GM19438 (cell line): ENCODE measurements at regions not wholly inside any gene's neighbourhood (a gene's known extent, or its start where the extent isn't known, plus 50 kb on each side); places are given as distances from the start of the nearest gene placed in this dataset.
"Not testable (repeated sequence)": the region's sequence is repeated elsewhere in the genome, so short reads cannot be mapped to it uniquely, and the experiment has no call there.

ENCODE experiments used
- ATAC-seq: cut with Tn5 transposase; IDR thresholded peaks from one replicate; pipeline ENCODE4 v1.9.1; 2021; ENCODE audit warnings: low read depth; ENCODE audit not compliant: unreplicated experiment

GRCh38 chr6:10184371-10185227, 230.3 kb downstream of the TFAP2A start:
- no peak for ATAC-seq

- no peak for ATAC-seq
Observed at GRCh38 chr6:10180138-10181074, 234.5 kb downstream of the TFAP2A start.

DNA sequence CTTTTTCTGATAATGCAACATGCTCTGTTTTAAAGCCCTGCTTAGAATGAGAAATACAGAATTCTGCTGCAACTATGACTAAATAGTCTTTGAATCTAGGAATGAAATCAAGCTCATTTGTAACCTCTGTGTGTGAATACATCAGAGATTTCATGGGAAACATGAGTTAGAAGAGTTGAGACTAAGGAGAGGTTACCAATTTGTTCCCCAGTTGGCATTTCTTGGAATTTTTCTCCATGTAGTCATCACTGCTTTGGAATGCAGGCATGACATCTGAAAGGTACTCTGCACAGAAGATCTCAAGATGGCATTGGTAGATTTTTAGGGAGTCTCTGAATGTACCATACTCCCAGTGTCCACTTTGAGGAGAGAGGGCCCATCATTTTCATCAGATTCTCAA, 237.2 kb downstream of the TFAP2A start:
- ATAC-seq = no peak

GRCh38 chr6:10175362-10175761, 239.5 kb downstream of the TFAP2A start:
- no peak for ATAC-seq

DNA sequence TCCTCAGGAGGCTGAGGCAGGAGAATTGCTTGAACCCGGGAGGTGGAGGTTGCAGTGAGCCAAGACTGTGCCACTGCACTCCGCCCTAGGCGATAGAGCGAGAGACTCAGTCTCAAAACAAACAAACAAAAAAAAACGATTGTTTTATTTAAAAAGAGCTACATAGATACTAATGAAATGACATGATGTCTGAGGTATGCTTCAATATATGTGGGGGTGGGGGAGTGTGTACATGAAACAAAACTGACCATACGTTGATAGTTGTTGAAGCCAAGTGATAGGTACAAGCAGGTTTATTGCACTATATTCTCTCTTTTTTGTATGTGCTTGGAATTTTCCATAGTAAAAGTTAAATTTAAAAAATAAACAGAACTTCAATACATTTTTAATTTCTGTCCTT, 240.1 kb downstream of the TFAP2A start:
- no peak for ATAC-seq

DNA sequence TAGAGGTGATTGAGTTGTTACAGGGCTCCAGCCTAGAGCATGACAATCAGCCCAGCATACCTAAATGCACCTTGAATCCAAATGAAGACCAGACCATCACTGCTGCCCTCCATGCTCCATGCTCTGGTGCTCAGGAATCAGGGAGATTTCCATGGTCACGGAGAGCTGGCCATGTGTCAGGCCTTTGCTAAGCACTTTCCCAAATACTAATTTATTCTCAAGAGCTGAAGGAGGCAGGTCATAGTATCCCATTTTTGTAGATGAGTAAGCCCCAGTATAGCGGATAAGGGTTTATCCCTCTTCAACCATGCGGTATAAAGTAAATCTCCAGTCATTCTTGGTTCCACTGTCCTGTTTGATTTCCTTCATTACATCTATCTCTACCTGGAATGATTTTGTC, 240.8 kb downstream of the TFAP2A start:
- ATAC-seq = no peak

GRCh38 chr6:10171706-10172105, 243.2 kb downstream of the TFAP2A start:
- not testable (repeated sequence) for ATAC-seq

- no peak for ATAC-seq
Observed at GRCh38 chr6:10170816-10171215, 244.1 kb downstream of the TFAP2A start.

GRCh38 chr6:10166031-10166430, 248.8 kb downstream of the TFAP2A start:
- no peak for ATAC-seq

GRCh38 chr6:10163203-10163962, 251.5 kb downstream of the TFAP2A start:
- ATAC-seq = no peak

- ATAC-seq = no peak
Observed at GRCh38 chr6:10156875-10157274, 258.0 kb downstream of the TFAP2A start.

GRCh38 chr6:10154251-10154650, 260.6 kb downstream of the TFAP2A start:
- ATAC-seq = no peak

DNA sequence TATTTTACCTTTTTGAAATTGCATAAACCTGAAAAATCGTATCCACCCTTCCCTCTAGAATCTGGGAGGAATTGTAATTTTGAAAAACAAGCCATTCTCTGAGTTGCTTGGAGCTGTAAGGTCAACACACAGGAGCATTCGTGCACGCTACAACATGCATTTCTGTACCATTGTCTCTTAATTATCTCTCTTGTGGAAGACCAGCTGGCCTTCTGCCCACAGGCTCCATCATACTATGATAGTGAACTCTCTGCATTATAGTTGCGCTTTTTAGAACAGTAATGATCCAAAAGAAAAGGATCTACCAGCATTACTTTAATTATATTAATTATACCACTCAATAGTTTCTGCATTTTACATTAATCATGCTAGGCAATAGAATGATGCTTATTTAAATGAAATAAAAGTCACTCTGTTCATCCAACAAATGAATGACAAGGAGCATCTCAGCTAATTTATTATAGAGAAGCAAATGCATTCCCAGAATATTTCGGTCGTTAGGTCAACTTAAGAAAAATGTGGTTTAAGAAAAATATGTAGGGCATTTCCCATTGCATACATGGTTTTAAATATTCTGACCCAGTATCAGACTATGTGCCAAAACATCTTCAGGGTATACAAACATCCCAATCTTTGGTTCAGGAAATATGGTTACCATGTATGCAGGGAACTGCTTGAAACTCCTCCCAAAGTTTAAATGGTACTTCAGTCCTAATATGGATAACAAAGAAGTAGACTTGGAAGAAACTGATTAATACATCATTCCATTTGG, 263.5 kb downstream of the TFAP2A start:
- no peak for ATAC-seq

DNA sequence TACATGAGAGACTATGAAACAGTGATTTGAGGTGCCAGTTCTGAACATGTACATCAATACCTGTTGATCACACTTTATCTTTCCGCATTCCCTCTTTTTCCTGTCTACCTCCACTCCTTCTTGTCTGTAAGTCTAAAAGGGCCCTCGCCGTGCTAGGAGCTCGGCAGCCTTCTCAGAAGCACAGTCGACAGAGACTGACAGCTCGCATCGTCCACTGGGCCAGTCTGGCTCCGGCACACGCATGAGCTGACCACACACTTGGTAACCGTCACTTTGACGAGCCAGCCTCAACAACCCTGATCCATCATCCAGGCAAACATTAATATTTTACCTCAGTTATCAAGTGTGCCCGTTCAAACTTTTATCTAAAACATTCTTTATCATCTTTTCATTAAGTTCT, 265.3 kb downstream of the TFAP2A start:
- ATAC-seq = no peak

DNA sequence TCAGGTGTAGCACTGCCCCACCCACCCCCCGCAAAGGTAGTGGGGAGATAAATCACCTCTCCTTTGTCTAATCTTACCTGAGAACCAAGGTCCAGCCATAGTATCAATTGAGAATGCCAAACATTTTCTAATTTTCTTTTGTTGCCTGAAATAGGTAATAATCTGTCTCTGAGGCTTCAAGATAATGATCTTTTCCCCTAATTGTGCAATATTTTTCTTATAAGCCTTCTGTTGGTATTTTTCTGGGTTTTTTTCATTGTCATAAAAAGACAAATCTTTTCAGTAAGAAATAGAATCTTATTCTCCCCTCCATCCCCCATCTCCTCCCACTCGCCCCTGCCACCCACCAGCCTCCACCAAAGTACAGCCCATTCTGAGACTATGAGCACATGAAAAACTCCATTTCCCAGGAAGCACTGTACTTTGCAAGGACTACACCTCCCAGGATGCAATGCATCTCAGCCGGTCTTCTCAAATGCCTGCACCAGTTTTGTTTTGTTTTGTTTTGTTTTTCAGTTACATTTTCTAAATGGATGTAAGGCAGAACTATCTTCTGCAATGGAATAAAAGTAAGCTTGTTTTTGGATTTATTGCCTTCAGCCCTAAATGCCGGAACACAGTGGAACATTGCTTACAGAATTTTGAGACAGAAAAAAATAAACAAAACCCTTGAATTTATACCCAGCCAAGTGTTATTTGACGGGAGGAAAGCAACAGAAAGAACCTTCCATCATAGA, 268.0 kb downstream of the TFAP2A start:
- peak; percentile 99 for ATAC-seq

GRCh38 chr6:10144772-10145171, 270.1 kb downstream of the TFAP2A start:
- no peak for ATAC-seq

GRCh38 chr6:10141746-10142443, 273.0 kb downstream of the TFAP2A start:
- ATAC-seq = no peak

GRCh38 chr6:10140824-10141223, 274.1 kb downstream of the TFAP2A start:
- no peak for ATAC-seq

DNA sequence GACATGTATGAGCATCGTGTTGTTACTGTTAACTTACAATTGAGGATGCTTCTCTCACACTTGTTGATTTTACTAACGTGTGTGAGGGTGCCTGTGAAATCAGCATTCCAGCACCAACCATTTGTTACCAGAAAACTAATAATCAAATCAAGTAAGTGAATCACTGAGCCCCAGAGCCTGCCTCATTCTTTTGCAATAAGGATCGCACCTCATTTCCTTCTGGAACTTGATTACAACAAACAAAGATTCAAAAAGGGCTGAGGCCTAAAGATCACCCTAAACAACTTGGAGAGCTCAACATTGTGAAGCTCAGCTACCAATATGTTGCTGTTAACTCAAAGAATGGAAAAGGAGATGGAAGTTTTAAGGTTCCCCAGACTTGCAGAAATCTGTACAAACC, 274.7 kb downstream of the TFAP2A start:
- ATAC-seq = no peak
